ENCODE measurements at regions not wholly inside any gene's neighbourhood (a gene's known extent, or its start where the extent isn't known, plus 50 kb on each side); places are given as distances from the start of the nearest gene placed in this dataset.
A peak's percentile ranks its signal among the peaks of the same experiment; 100 is the strongest.

GRCh38 chr5:103465891-103466290 is 96.7 kb downstream of the NUDT12 start:
- in situ Hi-C loops (cut with HindIII; ENCODE audit: low pct_ligation_motif_present, low pct_unique_long_range_greater_than_20kb, low sequenced_read_pairs): no loop called here
- no peak for DNase-seq

GRCh38 chr5:103464835-103465484 is 97.6 kb downstream of the NUDT12 start:
- in situ Hi-C loops (cut with HindIII; ENCODE audit: low pct_ligation_motif_present, low pct_unique_long_range_greater_than_20kb, low sequenced_read_pairs): no loop called here
- DNase-seq: no peak

- no peak for DNase-seq
- in situ Hi-C loops (cut with HindIII; ENCODE audit: low pct_ligation_motif_present, low pct_unique_long_range_greater_than_20kb, low sequenced_read_pairs): no loop called here
Observed at GRCh38 chr5:103463261-103463660, 99.3 kb downstream of the NUDT12 start.

GRCh38 chr5:103461243-103461642 is 101.3 kb downstream of the NUDT12 start:
- DNase-seq: peak; percentile 90
- in situ Hi-C loops (cut with HindIII; ENCODE audit: low pct_ligation_motif_present, low pct_unique_long_range_greater_than_20kb, low sequenced_read_pairs): no loop called here

GRCh38 chr5:103458497-103459040 is 104.0 kb downstream of the NUDT12 start:
- DNase-seq: no peak
- in situ Hi-C loops (cut with HindIII; ENCODE audit: low pct_ligation_motif_present, low pct_unique_long_range_greater_than_20kb, low sequenced_read_pairs): no loop called here

- in situ Hi-C loops (cut with HindIII; ENCODE audit: low pct_ligation_motif_present, low pct_unique_long_range_greater_than_20kb, low sequenced_read_pairs): no loop called here
- DNase-seq: no peak
Observed at GRCh38 chr5:103456476-103456875, 106.1 kb downstream of the NUDT12 start.

GRCh38 chr5:103455796-103456195 is 106.8 kb downstream of the NUDT12 start:
- in situ Hi-C loops (cut with HindIII; ENCODE audit: low pct_ligation_motif_present, low pct_unique_long_range_greater_than_20kb, low sequenced_read_pairs): no loop called here
- DNase-seq: no peak

GRCh38 chr5:103454770-103455169 is 107.8 kb downstream of the NUDT12 start:
- no peak for DNase-seq

GRCh38 chr5:103452666-103453065 is 109.9 kb downstream of the NUDT12 start:
- in situ Hi-C loops (cut with HindIII; ENCODE audit: low pct_ligation_motif_present, low pct_unique_long_range_greater_than_20kb, low sequenced_read_pairs): no loop called here
- DNase-seq: no peak

More at GRCh38 chr5:103454770-103455169, 107.8 kb downstream of the NUDT12 start:
- in situ Hi-C loops (cut with HindIII; ENCODE audit: low pct_ligation_motif_present, low pct_unique_long_range_greater_than_20kb, low sequenced_read_pairs): no loop called here

- DNase-seq: no peak
- in situ Hi-C loops (cut with HindIII; ENCODE audit: low pct_ligation_motif_present, low pct_unique_long_range_greater_than_20kb, low sequenced_read_pairs): no loop called here
Observed at GRCh38 chr5:103452089-103452488, 110.5 kb downstream of the NUDT12 start.

GRCh38 chr5:103451261-103451660 is 111.3 kb downstream of the NUDT12 start:
- in situ Hi-C loops (cut with HindIII; ENCODE audit: low pct_ligation_motif_present, low pct_unique_long_range_greater_than_20kb, low sequenced_read_pairs): no loop called here
- no peak for DNase-seq

GRCh38 chr5:103450333-103451061 is 112.1 kb downstream of the NUDT12 start:
- in situ Hi-C loops (cut with HindIII; ENCODE audit: low pct_ligation_motif_present, low pct_unique_long_range_greater_than_20kb, low sequenced_read_pairs): no loop called here
- DNase-seq: peak; percentile 43

GRCh38 chr5:103446813-103447212 is 115.8 kb downstream of the NUDT12 start:
- peak; percentile 28 for DNase-seq
- in situ Hi-C loops (cut with HindIII; ENCODE audit: low pct_ligation_motif_present, low pct_unique_long_range_greater_than_20kb, low sequenced_read_pairs): no loop called here

GRCh38 chr5:103445426-103446035 is 117.1 kb downstream of the NUDT12 start:
- in situ Hi-C loops (cut with HindIII; ENCODE audit: low pct_ligation_motif_present, low pct_unique_long_range_greater_than_20kb, low sequenced_read_pairs): no loop called here
- no peak for DNase-seq

- in situ Hi-C loops (cut with HindIII; ENCODE audit: low pct_ligation_motif_present, low pct_unique_long_range_greater_than_20kb, low sequenced_read_pairs): no loop called here
- DNase-seq: no peak
Observed at GRCh38 chr5:103444333-103445038, 118.1 kb downstream of the NUDT12 start.

GRCh38 chr5:103442750-103443149 is 119.8 kb downstream of the NUDT12 start:
- in situ Hi-C loops (cut with HindIII; ENCODE audit: low pct_ligation_motif_present, low pct_unique_long_range_greater_than_20kb, low sequenced_read_pairs): no loop called here
- no peak for DNase-seq

GRCh38 chr5:103441523-103441922 is 121.1 kb downstream of the NUDT12 start:
- in situ Hi-C loops (cut with HindIII; ENCODE audit: low pct_ligation_motif_present, low pct_unique_long_range_greater_than_20kb, low sequenced_read_pairs): no loop called here
- DNase-seq: no peak

- in situ Hi-C loops (cut with HindIII; ENCODE audit: low pct_ligation_motif_present, low pct_unique_long_range_greater_than_20kb, low sequenced_read_pairs): no loop called here
- DNase-seq: no peak
Observed at GRCh38 chr5:103439007-103439406, 123.6 kb downstream of the NUDT12 start.

GRCh38 chr5:103436656-103437055 is 125.9 kb downstream of the NUDT12 start:
- in situ Hi-C loops (cut with HindIII; ENCODE audit: low pct_ligation_motif_present, low pct_unique_long_range_greater_than_20kb, low sequenced_read_pairs): no loop called here
- DNase-seq: no peak

All from ACHN (cell line).